SU-DHL-6 (cell line): ENCODE measurements at regions not wholly inside any gene's neighbourhood (a gene's known extent, or its start where the extent isn't known, plus 50 kb on each side); places are given as distances from the start of the nearest gene placed in this dataset.

Experiments used
- EZH2phosphoT487 ChIP-seq: fragments of 200-600 bp; sonication (generic), shearing (Covaris generic); conservative IDR thresholded peaks from 2 replicates; pipeline ENCODE4 v1.6.1; 2018; ENCODE audit warnings: mild to moderate bottlenecking, antibody characterized with exemption, low read length, moderate library complexity, mixed read lengths
- TF ChIP-seq, protein P1 (sequence below): fragments of 200-600 bp; sonication (generic); IDR thresholded peaks from one replicate; pipeline ENCODE4 v1.5.1; 2017; ENCODE audit warnings: antibody characterized with exemption, mild to moderate bottlenecking, low read length, moderate library complexity; ENCODE audit not compliant: insufficient read depth, poor library complexity, severe bottlenecking

DNA sequence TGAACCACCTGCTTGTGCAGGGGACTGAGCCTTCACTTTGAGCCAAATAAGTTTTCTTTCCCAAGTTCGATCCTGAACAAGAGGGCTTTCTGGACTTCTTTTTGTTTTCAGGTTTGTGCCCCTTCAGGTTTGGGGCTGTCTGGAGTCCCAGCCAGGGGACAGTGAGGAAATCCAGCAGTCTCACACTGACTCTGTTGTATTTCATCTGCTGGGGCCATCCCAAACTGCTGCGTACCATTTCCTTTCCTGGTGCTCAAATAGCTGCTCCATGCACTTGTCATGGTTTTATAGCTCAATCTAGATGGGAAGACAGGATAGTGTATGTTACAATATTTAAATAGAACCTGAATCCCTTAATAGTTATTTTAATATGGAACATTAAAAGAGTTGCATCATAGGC lies 66.3 kb upstream of the IGLL5 start:
- TF ChIP-seq, protein P1, sequence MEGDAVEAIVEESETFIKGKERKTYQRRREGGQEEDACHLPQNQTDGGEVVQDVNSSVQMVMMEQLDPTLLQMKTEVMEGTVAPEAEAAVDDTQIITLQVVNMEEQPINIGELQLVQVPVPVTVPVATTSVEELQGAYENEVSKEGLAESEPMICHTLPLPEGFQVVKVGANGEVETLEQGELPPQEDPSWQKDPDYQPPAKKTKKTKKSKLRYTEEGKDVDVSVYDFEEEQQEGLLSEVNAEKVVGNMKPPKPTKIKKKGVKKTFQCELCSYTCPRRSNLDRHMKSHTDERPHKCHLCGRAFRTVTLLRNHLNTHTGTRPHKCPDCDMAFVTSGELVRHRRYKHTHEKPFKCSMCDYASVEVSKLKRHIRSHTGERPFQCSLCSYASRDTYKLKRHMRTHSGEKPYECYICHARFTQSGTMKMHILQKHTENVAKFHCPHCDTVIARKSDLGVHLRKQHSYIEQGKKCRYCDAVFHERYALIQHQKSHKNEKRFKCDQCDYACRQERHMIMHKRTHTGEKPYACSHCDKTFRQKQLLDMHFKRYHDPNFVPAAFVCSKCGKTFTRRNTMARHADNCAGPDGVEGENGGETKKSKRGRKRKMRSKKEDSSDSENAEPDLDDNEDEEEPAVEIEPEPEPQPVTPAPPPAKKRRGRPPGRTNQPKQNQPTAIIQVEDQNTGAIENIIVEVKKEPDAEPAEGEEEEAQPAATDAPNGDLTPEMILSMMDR, result no peak
- no peak for TF ChIP-seq EZH2phosphoT487
